ENCODE measurements at regions not wholly inside any gene's neighbourhood (a gene's known extent, or its start where the extent isn't known, plus 50 kb on each side); places are given as distances from the start of the nearest gene placed in this dataset.

- no peak for TF ChIP-seq CTCF (conservative IDR thresholded peaks at IDR 0.05)
- H3K4me1 Mint-ChIP-seq (ENCODE audit: unreplicated experiment) = no peaks in the 10 kb centered on the region
- no peak overlapping the region for H3K4me3 Mint-ChIP-seq
These were observed 53.3 kb upstream of the ETV6 start for GRCh38 chr12:11596141-11596540.

GRCh38 chr12:11598900-11599299, 50.6 kb upstream of the ETV6 start:
- no peaks in the 10 kb centered on the region for H3K9me3 Mint-ChIP-seq
- no peak overlapping the region for H3K27ac Mint-ChIP-seq
- no peak for TF ChIP-seq CTCF (conservative IDR thresholded peaks at IDR 0.05)
- H3K36me3 Mint-ChIP-seq = no peaks in the 10 kb centered on the region
- H3K27me3 Mint-ChIP-seq = peaks cover 22% of the 10 kb centered on the region
- no peak for DNase-seq (ENCODE audit: extremely low spot score, unreplicated experiment)
- no peak overlapping the region for H3K4me3 Mint-ChIP-seq
- H3K4me1 Mint-ChIP-seq (ENCODE audit: unreplicated experiment) = no peaks in the 10 kb centered on the region

More at GRCh38 chr12:11596141-11596540, 53.3 kb upstream of the ETV6 start:
- Mint-ChIP-seq H3K9me3 (no peaks in the 10 kb centered on the region), H3K36me3 (no peaks in the 10 kb centered on the region), H3K27ac (no peak overlapping the region), H3K27me3 (peaks cover 25% of the 10 kb centered on the region)
- DNase-seq (ENCODE audit: extremely low spot score, unreplicated experiment) = no peak

Data from type B pancreatic cell (in vitro differentiated cells).